Upper lobe of left lung (tissue), 4 donors: ENCODE measurements at regions not wholly inside any gene's neighbourhood (a gene's known extent, or its start where the extent isn't known, plus 50 kb on each side); places are given as distances from the start of the nearest gene placed in this dataset.

Experiments
- CTCF ChIP-seq, 6 experiments: fragments of 450-650 bp in 4 of 6; fragments of 200-600 bp in 2 of 6; sonication (generic) in 2 of 6; IDR thresholded peaks; one replicate each; pipeline ENCODE4 v1.5.1; 2016 to 2019; ENCODE audit warnings: antibody characterized with exemption in 6 of 6
- POLR2A ChIP-seq, 4 donors: fragments of 450-650 bp; IDR thresholded peaks; one replicate each; pipeline ENCODE4 v1.5.1; 2016 to 2017; ENCODE audit warnings: antibody characterized with exemption in 4 of 4, mild to moderate bottlenecking in 2 of 4
- POLR2AphosphoS5 ChIP-seq, 2 donors: sonication (generic); formaldehyde crosslinking; IDR thresholded peaks; one replicate each; pipeline ENCODE4 v1.5.1; 2017; ENCODE audit warnings: antibody characterized with exemption in 2 of 2

GRCh38 chr18:60021556-60021955 is 121.8 kb downstream of the PMAIP1 start:
- TF ChIP-seq CTCF (IDR thresholded peaks at IDR 0.05), result no peak
- no peak for TF ChIP-seq POLR2AphosphoS5 (IDR thresholded peaks at IDR 0.05)
- TF ChIP-seq POLR2A (IDR thresholded peaks at IDR 0.05), result no peak
